Suprapubic skin (tissue), 4 donors: ENCODE measurements at regions not wholly inside any gene's neighbourhood (a gene's known extent, or its start where the extent isn't known, plus 50 kb on each side); places are given as distances from the start of the nearest gene placed in this dataset.

Source experiments
- EP300 ChIP-seq: sonication (generic); formaldehyde crosslinking; IDR thresholded peaks from one replicate; pipeline ENCODE4 v1.6.1; 2017; ENCODE audit warnings: antibody characterized with exemption
- POLR2A ChIP-seq, 2 donors: fragments of 450-650 bp; IDR thresholded peaks; one replicate each; pipeline ENCODE4 v1.6.1; 2017; ENCODE audit warnings: antibody characterized with exemption in 2 of 2, mild to moderate bottlenecking in 2 of 2, moderate library complexity in 2 of 2
- POLR2AphosphoS5 ChIP-seq, 3 donors: sonication (generic); formaldehyde crosslinking; IDR thresholded peaks; one replicate each; pipeline ENCODE4 v1.6.1; 2017; ENCODE audit warnings: antibody characterized with exemption in 3 of 3
- TF ChIP-seq, protein P1 (sequence below), 2 donors: fragments of 200-600 bp in 1 of 2; fragments of 450-650 bp in 1 of 2; sonication (generic) in 1 of 2; IDR thresholded peaks; one replicate each; pipeline ENCODE4 v1.5.1; 2016 to 2019; ENCODE audit warnings: antibody characterized with exemption in 2 of 2, mild to moderate bottlenecking in 1 of 2, moderate library complexity in 1 of 2

DNA sequence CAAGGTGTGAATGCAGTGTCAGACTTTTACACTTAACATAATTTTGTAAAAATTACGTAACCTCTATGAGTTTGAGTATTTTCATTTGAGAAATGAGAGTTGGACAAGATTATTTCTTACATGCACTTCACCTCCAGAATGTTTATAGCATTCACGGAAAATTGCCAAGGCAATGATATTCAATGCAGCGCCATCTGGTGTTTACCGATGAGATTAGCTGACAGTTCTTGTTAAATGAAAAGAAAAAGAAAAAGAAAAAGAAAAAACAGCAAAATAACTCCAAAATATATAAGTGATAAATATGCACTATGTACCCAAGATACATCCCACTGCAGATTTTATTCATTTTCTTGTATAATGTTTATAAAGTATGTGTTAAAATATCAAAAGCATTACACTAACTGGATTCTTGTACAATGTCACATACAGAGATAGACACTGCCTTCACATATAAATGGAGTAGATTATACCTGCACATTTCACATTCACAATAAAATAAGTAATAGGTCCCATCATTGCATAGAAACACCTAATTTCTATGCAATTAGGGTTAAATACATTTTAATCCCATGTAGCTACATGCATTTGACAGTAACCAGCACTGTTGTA is 976.3 kb upstream of the FAT3 start:
- TF ChIP-seq, protein P1, sequence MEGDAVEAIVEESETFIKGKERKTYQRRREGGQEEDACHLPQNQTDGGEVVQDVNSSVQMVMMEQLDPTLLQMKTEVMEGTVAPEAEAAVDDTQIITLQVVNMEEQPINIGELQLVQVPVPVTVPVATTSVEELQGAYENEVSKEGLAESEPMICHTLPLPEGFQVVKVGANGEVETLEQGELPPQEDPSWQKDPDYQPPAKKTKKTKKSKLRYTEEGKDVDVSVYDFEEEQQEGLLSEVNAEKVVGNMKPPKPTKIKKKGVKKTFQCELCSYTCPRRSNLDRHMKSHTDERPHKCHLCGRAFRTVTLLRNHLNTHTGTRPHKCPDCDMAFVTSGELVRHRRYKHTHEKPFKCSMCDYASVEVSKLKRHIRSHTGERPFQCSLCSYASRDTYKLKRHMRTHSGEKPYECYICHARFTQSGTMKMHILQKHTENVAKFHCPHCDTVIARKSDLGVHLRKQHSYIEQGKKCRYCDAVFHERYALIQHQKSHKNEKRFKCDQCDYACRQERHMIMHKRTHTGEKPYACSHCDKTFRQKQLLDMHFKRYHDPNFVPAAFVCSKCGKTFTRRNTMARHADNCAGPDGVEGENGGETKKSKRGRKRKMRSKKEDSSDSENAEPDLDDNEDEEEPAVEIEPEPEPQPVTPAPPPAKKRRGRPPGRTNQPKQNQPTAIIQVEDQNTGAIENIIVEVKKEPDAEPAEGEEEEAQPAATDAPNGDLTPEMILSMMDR (IDR thresholded peaks at IDR 0.05) = peak in 1 of 2 donors; percentile 40
- TF ChIP-seq POLR2A (IDR thresholded peaks at IDR 0.05) (no peak), POLR2AphosphoS5 (IDR thresholded peaks at IDR 0.05) (no peak), EP300 (no peak)
